ENCODE measurements at regions not wholly inside any gene's neighbourhood (a gene's known extent, or its start where the extent isn't known, plus 50 kb on each side); places are given as distances from the start of the nearest gene placed in this dataset.

- no peak for DNase-seq
These were observed 895.1 kb downstream of the PCDH18 start for GRCh38 chr4:136637071-136637777.

GRCh38 chr4:136636155-136636554 is 896.1 kb downstream of the PCDH18 start:
- no peak for DNase-seq

GRCh38 chr4:136634121-136634520 is 898.2 kb downstream of the PCDH18 start:
- DNase-seq: no peak

DNA sequence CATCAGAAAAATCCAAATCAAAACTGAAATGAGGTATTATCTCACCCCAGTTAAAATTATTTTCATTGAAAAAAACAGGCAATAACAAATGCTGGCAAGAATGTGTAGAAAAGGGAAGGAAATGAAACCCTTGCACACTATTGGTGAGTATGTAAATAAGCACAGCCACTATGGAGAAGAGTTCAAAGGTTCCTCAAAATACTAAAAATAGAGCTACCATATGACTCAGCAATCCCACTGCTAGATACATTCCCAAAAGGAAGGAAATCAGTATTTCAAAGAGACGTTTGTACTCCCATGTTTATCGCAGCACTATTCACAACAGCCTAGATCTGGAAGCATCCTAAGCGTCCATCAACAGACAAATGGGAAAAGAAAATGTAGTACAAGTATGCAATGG is 932.4 kb downstream of the PCDH18 start:
- no peak for DNase-seq

DNA sequence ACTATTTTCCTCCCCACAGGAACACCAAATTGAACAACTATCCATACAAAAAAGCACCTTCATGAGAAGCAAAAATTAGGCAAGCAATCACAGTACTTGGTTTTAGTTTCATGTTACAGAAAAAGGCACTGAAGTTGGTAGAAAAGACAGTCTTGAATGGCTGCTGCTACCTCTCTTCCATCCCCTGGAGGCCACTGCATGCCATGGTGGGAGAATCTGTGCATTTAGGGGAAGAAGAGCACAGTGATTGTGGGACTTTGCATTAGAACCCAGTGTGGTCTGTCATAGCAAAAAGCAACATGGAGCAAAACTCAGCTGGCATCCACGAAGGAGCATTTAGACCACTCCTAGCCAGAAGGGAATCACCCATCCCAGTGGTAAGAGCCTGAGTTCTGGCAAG is 941.9 kb downstream of the PCDH18 start:
- DNase-seq: no peak

DNA sequence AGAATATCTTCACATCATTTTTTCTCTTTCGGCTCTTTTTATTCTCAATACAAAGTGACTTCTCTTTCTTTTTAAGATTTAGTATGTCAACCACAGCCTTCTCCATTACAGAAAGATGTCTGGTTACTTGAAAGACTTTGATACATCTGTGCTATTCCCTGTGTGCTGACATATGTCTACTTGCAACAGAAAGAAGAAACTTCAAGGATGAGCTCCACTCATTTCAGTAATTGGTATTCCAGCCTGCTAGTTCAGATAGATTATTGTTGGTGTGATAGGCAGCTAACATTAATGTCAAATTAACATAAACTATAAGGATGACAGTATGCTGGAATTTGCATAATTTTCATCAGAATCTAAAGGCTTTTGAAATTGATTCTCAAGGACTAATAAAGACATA is 948.7 kb downstream of the PCDH18 start:
- DNase-seq: no peak

- DNase-seq: no peak
These were observed 951.2 kb downstream of the PCDH18 start for GRCh38 chr4:136581119-136581518.

- DNase-seq: no peak
These were observed 957.1 kb downstream of the PCDH18 start for GRCh38 chr4:136575146-136575545.

DNA sequence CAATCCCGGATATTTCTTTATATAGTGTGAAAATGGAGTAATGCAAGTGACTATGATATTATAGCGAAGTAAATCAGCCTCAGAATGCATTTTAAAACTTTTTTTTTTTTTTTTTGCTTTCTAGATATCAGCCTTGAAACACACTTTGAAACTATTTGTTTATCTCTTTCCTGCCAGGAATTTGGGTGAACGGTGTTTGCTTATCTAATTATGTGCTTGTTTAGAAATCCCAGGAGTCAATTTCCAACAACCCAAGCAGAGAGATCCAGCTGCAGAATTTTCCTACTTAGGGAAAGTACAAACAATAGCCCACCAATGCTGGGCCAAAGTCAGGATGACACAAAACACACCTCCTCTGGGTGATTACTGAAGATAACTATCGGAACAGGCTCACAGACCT is 958.8 kb downstream of the PCDH18 start:
- no peak for DNase-seq

DNA sequence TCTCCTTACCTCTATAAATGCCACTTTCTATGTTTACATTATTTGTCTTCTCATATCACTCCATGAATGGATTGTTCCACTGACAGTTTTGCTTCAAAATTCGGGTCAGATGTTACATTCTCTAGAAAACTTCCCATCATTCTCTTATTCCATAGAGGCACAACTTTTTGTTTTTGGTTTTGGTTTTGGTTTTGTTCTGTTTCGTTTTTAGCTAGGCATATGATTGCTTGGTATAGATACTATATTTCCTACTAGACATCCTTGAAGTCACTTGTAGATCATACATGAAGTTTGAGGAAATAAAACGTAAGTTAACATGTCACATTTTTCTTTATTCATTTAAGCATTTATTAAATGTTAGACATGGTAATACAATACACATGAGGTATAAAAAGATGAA is 961.0 kb downstream of the PCDH18 start:
- DNase-seq: no peak

DNA sequence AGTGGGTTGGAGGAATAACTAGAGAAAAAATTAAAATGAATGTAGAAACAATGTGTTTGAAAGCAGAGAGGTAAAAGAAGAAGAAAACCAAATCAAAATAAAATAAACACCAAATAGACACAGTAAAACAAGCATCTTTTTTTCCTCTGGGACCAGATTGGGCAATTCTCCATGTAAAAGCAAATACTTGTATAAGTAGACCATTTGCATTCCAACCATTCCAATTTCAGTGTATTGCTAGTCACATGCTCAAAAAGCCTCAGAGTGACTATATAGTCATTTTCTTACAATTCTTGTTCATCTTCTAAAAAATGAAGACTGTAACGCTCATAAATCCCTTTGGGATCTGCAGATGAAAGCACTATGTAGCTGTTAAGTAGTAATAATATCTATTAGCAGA is 969.5 kb downstream of the PCDH18 start:
- no peak for DNase-seq

DNA sequence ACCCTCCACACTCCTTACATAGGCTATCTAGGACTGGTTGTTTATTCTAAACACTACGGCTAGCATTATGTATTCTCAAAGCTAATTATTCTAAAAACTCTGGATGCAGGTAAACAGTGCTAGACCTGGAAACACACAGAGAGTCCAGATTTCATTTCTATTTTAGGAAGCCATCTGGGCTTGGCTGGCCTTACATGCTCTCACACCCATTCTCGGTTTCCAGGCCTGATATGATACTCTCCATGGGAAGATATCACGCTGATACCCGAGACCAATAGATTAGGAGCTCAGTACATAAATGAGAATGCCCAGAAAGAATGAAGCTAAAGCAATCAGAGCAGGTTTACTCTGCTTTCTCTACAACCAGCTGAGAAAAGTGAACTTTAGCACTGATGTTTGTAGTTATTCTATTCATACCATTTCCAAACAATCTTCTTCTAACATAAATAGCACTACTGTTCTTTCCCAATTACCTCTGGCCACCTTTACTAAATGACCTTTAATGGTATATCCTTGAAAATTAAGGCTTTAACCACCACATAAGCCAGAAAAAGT is 973.3 kb downstream of the PCDH18 start:
- no peak for DNase-seq

DNA sequence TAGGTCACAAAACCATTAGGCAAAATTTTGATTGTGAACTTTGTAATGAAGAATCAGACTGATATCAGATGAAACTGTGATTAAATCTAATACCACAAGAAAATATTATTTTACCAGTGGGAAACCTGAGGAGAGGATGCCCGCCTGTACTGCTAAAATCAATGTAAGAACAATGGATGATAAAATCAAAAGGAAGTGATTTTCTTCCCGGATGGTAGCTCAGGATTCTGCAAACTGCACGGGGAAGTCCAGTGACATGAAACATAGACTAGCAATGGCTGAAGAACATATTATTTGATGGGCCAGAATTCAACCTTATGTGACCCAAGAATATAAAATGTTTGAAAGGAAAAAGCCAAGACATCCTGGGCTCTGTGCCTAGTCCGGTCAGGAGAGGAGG is 974.9 kb downstream of the PCDH18 start:
- DNase-seq: no peak

DNA sequence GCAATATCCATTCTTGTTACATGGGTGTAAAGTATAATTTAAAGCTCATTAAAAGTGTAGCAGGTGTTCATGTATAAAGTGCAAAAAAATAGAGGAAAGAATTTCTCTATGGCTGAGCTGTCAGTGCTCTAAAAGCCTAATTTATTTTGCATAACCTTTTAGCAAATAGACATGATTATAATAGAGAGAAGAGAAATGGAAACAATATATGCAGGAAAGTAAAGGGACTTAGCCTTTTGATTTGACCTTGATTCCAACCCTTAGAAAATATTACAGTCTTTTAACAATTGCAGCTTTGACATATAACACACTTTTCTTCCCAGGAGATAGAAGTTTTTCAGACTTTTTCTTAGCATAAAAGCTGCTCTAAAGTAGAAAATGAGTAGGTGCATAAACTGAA is 978.3 kb downstream of the PCDH18 start:
- DNase-seq: no peak

GRCh38 chr4:136551753-136552152 is 980.5 kb downstream of the PCDH18 start:
- DNase-seq: no peak

- DNase-seq: no peak
These were observed 991.5 kb downstream of the PCDH18 start for GRCh38 chr4:136540747-136541146.

DNA sequence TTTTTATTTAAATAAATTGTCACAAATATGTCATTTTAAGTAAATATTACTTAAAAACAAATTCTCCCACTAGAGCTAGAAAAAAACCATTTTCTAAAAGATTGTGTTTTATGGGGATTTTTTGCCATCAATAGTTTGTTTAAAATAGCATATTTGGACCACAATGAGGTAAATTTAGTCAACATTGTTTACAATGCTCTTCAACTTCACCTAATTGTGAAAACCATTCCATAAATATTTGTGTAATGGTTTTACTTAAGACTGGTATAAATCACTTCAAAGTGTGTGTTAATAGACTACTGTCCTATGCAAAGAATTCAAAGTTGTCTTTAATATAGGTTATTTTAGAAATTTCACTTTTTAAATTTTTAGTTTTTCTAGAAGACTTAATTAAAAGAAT is 1004.2 kb downstream of the PCDH18 start:
- DNase-seq: no peak

- no peak for DNase-seq
These were observed 1005.8 kb downstream of the PCDH18 start for GRCh38 chr4:136526517-136526916.

DNA sequence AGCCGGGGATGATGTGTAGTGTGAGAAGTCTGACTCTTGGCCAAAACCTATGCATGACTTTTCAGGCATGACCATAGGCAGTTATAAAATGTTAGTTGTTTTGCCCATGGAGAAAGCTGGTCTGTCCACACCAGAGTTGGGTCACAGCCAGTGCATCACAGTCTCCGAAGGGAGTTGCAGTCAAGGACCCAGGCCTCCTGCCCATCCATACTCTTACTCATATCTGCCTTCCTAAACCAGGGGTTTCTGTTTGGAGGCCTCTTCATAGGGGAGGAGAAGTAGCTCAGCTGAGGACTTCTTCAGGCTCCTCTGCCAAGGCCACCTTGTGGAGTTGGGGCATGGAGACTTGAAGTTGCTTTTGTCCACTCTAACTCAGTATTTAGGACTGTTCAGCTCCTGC is 1008.3 kb downstream of the PCDH18 start:
- no peak for DNase-seq

DNA sequence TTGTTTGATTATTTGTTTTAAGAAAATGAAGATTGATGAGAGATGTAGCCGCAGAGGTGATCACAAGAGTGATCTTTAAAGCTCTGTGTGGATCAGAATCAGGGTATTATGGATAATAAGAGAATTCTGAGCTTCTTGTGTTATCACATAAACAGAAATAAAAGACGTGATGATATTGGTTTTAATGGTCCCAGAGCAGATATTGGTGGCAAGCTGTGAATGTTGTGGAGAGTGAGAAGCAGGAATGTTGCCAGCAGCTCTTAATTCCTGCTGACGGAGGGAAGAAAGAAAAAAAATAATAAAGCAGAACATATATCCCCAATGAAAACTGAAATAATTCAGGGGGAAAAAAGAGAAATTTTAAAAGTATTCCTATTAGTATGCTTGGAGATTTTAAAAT is 1015.9 kb downstream of the PCDH18 start:
- DNase-seq: no peak

DNA sequence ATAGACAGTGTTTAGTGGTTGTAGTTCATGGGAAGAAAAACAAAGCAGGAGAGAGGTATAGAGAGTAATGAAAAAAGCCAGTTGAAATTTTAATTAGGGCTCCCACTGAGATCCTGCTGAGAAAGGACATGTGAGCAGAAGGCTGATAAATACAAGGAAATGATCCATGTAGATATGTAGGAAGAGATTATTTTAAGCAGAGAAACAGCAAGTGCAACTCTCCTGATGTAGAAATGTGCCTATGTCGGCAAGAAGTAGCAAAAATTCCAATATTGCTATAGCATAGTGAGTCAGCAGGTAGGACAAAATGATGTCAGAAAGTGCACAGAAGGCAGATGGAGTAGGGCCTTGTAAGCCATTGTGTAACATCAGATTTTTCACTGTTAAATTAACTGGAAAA is 1027.3 kb downstream of the PCDH18 start:
- DNase-seq: peak; percentile 8

GRCh38 chr4:136495851-136496250 is 1036.4 kb downstream of the PCDH18 start:
- no peak for DNase-seq

DNA sequence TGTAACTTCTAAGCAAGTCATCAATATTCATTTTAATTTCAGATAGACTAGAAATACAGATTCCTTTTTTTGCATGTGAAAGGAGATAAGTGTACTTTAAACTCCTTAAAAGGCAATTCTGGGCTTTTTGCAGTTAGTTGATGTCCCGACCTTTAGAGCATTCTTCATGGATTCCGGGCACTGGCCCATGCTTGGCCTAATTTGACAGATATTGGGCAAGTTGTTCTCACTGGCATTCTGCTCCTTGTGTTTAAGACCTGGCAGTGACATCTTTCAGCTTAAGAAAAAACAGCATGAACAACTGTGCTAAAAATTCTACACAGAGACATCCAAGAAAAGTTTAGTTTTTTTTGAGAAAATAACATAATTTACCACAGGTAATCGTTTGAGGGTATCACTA is 1037.2 kb downstream of the PCDH18 start:
- DNase-seq: no peak

GRCh38 chr4:136489101-136489500 is 1043.2 kb downstream of the PCDH18 start:
- DNase-seq: no peak

DNA sequence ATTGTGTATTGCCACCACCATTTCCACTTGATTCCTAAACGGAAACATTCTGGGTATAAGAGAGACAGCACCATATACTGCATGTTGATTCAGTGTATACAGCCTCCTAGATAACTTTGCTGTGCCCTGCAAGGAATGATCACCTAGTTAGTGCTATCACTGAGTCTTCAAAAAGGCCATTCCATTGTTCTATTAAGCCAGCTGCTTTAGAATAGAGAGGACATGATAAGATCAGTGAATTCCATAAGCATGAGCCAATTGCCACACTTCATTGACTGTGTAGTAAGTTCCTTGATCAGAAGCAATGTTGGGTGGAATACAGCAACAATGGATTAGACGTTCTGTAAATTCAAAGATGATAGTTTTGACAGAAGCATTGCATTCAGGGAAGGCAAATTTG is 1047.3 kb downstream of the PCDH18 start:
- no peak for DNase-seq

Data from inflammatory macrophage treated with lipopolysaccharide for 4 hours (primary cell).